ENCODE measurements at regions not wholly inside any gene's neighbourhood (a gene's known extent, or its start where the extent isn't known, plus 50 kb on each side); places are given as distances from the start of the nearest gene placed in this dataset.

DNA sequence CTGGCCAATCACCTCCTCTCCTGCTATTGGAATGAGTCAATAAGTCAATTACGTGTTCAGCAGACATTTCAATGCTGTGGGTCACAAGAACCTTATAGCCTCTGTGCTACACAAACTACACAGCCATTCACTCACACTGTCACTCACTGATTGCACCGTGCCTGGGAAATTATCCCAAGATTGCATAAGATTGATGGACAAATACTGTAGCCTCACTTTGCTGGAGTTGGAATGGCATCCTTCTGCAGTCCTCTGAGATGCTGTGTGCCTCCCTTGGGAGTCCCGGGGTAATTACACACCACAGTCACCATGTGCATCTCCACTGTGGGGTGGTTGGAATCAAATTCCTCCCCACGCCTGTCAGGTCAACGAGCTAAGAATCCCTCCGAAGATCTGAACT lies 358.7 kb upstream of the MGMT start:
- Histone ChIP-seq H3K4me2 (ENCODE audit: low read length) (no peak overlapping the region), H3K27me3 (ENCODE audit: low read depth, low read length) (no peaks in the 10 kb centered on the region), H3K9me3 (ENCODE audit: insufficient read depth, low read length) (no peaks in the 10 kb centered on the region), H2AFZ (ENCODE audit: low read depth, low read length) (no peak overlapping the region), H3K4me1 (ENCODE audit: low read length) (no peaks in the 10 kb centered on the region), H3K79me2 (ENCODE audit: low read length) (no peaks in the 10 kb centered on the region), H3K9ac (ENCODE audit: low read length) (no peak overlapping the region), H4K20me1 (ENCODE audit: insufficient read depth, low read length) (no peaks in the 10 kb centered on the region), H3K27ac (ENCODE audit: low read length) (no peak overlapping the region), H3K36me3 (replicated peaks; ENCODE audit: low read depth, low read length) (no peaks in the 10 kb centered on the region), H3K4me3 (ENCODE audit: low read length) (no peak overlapping the region)
- no peak for TF ChIP-seq EZH2phosphoT487 (IDR thresholded peaks at IDR 0.05; ENCODE audit: low read depth)
- TF ChIP-seq, protein P1, sequence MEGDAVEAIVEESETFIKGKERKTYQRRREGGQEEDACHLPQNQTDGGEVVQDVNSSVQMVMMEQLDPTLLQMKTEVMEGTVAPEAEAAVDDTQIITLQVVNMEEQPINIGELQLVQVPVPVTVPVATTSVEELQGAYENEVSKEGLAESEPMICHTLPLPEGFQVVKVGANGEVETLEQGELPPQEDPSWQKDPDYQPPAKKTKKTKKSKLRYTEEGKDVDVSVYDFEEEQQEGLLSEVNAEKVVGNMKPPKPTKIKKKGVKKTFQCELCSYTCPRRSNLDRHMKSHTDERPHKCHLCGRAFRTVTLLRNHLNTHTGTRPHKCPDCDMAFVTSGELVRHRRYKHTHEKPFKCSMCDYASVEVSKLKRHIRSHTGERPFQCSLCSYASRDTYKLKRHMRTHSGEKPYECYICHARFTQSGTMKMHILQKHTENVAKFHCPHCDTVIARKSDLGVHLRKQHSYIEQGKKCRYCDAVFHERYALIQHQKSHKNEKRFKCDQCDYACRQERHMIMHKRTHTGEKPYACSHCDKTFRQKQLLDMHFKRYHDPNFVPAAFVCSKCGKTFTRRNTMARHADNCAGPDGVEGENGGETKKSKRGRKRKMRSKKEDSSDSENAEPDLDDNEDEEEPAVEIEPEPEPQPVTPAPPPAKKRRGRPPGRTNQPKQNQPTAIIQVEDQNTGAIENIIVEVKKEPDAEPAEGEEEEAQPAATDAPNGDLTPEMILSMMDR (IDR thresholded peaks at IDR 0.05; ENCODE audit: low read depth, low read length): no peak

DNA sequence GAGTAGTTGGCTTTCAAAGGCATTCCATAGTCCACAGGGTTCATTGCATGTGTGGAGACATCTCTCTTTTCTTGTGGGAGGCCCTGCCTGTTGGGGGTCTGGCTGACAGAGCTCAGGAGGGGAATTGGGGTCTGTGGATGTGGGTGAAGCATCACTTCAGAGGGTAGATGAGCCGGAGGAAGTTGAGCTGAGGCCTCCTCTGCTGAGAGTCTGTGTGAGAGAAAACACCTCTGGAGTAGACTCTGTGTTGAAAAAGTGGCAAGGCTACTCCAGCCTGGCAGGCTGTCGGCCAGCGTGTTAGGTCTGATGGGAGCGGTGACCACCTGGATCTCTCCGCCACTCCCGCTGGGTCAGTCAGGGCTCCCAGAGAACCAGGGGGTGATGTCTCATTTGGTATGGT lies 358.0 kb upstream of the MGMT start:
- no peak for TF ChIP-seq EZH2phosphoT487 (IDR thresholded peaks at IDR 0.05; ENCODE audit: low read depth)
- TF ChIP-seq, protein P1 (IDR thresholded peaks at IDR 0.05; ENCODE audit: low read depth, low read length): no peak
- Histone ChIP-seq H3K4me2 (ENCODE audit: low read length) (no peak overlapping the region), H3K27ac (ENCODE audit: low read length) (no peak overlapping the region), H3K4me1 (ENCODE audit: low read length) (no peaks in the 10 kb centered on the region), H3K27me3 (ENCODE audit: low read depth, low read length) (no peaks in the 10 kb centered on the region), H3K9me3 (ENCODE audit: insufficient read depth, low read length) (no peaks in the 10 kb centered on the region), H3K36me3 (replicated peaks; ENCODE audit: low read depth, low read length) (no peaks in the 10 kb centered on the region), H4K20me1 (ENCODE audit: insufficient read depth, low read length) (no peaks in the 10 kb centered on the region), H3K9ac (ENCODE audit: low read length) (no peak overlapping the region), H3K79me2 (ENCODE audit: low read length) (no peaks in the 10 kb centered on the region), H3K4me3 (ENCODE audit: low read length) (no peak overlapping the region), H2AFZ (ENCODE audit: low read depth, low read length) (no peak overlapping the region)

DNA sequence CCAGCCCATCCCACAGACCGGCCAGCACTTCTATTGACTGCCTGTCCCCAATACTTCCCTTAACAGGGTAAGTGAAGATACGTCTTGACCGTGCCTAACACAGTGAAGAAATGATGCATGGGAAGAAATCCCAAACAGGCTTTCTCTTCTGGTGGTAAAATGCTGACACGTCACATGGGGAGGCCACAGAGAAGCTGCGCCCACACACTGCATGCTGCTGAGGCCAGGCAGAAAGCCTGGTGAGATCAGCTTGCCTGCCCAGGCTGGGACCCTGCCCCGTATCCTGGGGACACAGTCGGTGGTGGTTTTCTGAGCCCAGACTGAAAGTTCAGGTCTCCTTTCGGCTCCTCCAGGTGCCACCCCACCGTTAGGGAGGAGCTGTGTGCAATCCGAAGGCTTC lies 356.3 kb upstream of the MGMT start:
- Histone ChIP-seq H4K20me1 (ENCODE audit: insufficient read depth, low read length) (no peaks in the 10 kb centered on the region), H3K9ac (ENCODE audit: low read length) (no peak overlapping the region), H3K4me1 (ENCODE audit: low read length) (no peaks in the 10 kb centered on the region), H3K27me3 (ENCODE audit: low read depth, low read length) (no peaks in the 10 kb centered on the region), H2AFZ (ENCODE audit: low read depth, low read length) (no peak overlapping the region), H3K4me2 (ENCODE audit: low read length) (no peak overlapping the region), H3K27ac (ENCODE audit: low read length) (no peak overlapping the region), H3K36me3 (replicated peaks; ENCODE audit: low read depth, low read length) (no peaks in the 10 kb centered on the region), H3K79me2 (ENCODE audit: low read length) (no peaks in the 10 kb centered on the region), H3K9me3 (ENCODE audit: insufficient read depth, low read length) (no peaks in the 10 kb centered on the region), H3K4me3 (ENCODE audit: low read length) (no peak overlapping the region)
- TF ChIP-seq, protein P1 (IDR thresholded peaks at IDR 0.05; ENCODE audit: low read depth, low read length): no peak
- TF ChIP-seq EZH2phosphoT487 (IDR thresholded peaks at IDR 0.05; ENCODE audit: low read depth): no peak

DNA sequence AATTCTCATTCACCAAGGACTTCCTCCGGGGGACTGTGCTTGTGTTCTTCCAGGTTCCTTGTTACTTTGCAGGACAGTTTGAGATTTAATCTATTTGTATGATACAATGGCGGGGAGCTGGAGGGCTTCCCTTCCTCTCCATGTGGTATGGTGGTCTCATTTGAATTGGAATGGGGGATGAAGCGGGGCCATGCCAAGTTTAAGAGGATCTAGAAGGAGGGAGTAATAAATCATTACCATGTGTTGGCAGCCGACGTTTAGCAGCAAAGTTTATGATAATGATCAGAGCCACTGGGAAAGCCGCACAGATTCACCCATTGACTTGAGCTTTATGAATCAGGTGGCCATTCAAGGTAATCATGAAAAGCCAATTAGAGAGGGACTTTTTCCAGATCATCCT lies 355.1 kb upstream of the MGMT start:
- H4K20me1 ChIP-seq (ENCODE audit: insufficient read depth, low read length): no peaks in the 10 kb centered on the region

More for the DNA sequence above, 355.1 kb upstream of the MGMT start:
- TF ChIP-seq EZH2phosphoT487 (IDR thresholded peaks at IDR 0.05; ENCODE audit: low read depth): no peak
- TF ChIP-seq, protein P1 (IDR thresholded peaks at IDR 0.05; ENCODE audit: low read depth, low read length): no peak
- Histone ChIP-seq H3K27ac (ENCODE audit: low read length) (no peak overlapping the region), H3K4me1 (ENCODE audit: low read length) (no peaks in the 10 kb centered on the region), H3K4me3 (ENCODE audit: low read length) (no peak overlapping the region), H3K27me3 (ENCODE audit: low read depth, low read length) (no peaks in the 10 kb centered on the region), H3K9me3 (ENCODE audit: insufficient read depth, low read length) (no peaks in the 10 kb centered on the region), H3K79me2 (ENCODE audit: low read length) (no peaks in the 10 kb centered on the region), H3K9ac (ENCODE audit: low read length) (no peak overlapping the region), H3K4me2 (ENCODE audit: low read length) (no peak overlapping the region), H2AFZ (ENCODE audit: low read depth, low read length) (no peak overlapping the region), H3K36me3 (replicated peaks; ENCODE audit: low read depth, low read length) (no peaks in the 10 kb centered on the region)

Data from OCI-LY3 (cell line).